Left lung (tissue), 4 donors: ENCODE measurements at regions not wholly inside any gene's neighbourhood (a gene's known extent, or its start where the extent isn't known, plus 50 kb on each side); places are given as distances from the start of the nearest gene placed in this dataset.
"Not testable (repeated sequence)": the region's sequence is repeated elsewhere in the genome, so short reads cannot be mapped to it uniquely, and the experiment has no call there.

Source experiments
- ATAC-seq: fragments of 200-7000 bp; cut with Tn5 transposase; one replicate; pipeline ENCODE4 v1.9.1; 2020; ENCODE audit warnings: moderate library complexity
- DNase-seq, 4 donors: peaks; one replicate each; pipeline ENCODE4 v3.0.0-alpha.2; 2013 to 2020
- H3K27ac ChIP-seq, 2 donors: fragments of 200-600 bp; sonication (generic) in 1 of 2; one replicate each; pipeline versions ENCODE4 v1.5.0 to v1.8.0; 2020 to 2021
- H3K27me3 ChIP-seq, 2 donors: fragments of 200-600 bp; sonication (generic) in 1 of 2; one replicate each; pipeline versions ENCODE4 v1.5.0 to v1.8.0; 2020 to 2021
- H3K36me3 ChIP-seq, 2 donors: fragments of 200-600 bp; sonication (generic) in 1 of 2; one replicate each; pipeline versions ENCODE4 v1.5.0 to v1.8.0; 2020 to 2021
- H3K4me1 ChIP-seq, 2 donors: fragments of 200-600 bp; one replicate each; pipeline ENCODE4 v1.8.0; 2021
- H3K4me3 ChIP-seq, 2 donors: fragments of 200-600 bp; sonication (generic) in 1 of 2; one replicate each; pipeline versions ENCODE4 v1.5.0 to v1.8.0; 2020 to 2021; ENCODE audit warnings: mild to moderate bottlenecking in 1 of 2
- H3K9me3 ChIP-seq, 2 donors: fragments of 200-600 bp; sonication (generic) in 1 of 2; one replicate each; pipeline versions ENCODE4 v1.5.0 to v1.8.0; 2020 to 2021
- CTCF ChIP-seq, 2 donors: fragments of 200-600 bp; sonication (generic) in 1 of 2; IDR thresholded peaks; one replicate each; pipeline versions ENCODE4 v1.5.0 to v1.8.0; 2021; ENCODE audit warnings: antibody characterized with exemption in 2 of 2
- intact Hi-C, 2 donors: fragments of 100-400 bp; cut with DNase I; formaldehyde crosslinking; loops; one replicate each; pipeline versions ENCODE4 v1.11.2 to v1.14.2; 2022
- donor health status: DM: no; HTN: yes; CAD: no.
- donor health status: DM: no; HTN: no; CAD: no.

GRCh38 chr6:6986344-6986743 is 121.4 kb upstream of the RREB1 start:
- intact Hi-C loops = no loop called here
- Histone ChIP-seq H3K9me3 (no peaks in the 10 kb centered on the region), H3K36me3 (no peaks in the 10 kb centered on the region), H3K27me3 (no peaks in the 10 kb centered on the region), H3K27ac (no peak overlapping the region), H3K4me3 (no peak overlapping the region), H3K4me1 (no peaks in the 10 kb centered on the region)
- ATAC-seq (no peak), DNase-seq (no peak)
- TF ChIP-seq CTCF (IDR thresholded peaks at IDR 0.05) = no peak

DNA sequence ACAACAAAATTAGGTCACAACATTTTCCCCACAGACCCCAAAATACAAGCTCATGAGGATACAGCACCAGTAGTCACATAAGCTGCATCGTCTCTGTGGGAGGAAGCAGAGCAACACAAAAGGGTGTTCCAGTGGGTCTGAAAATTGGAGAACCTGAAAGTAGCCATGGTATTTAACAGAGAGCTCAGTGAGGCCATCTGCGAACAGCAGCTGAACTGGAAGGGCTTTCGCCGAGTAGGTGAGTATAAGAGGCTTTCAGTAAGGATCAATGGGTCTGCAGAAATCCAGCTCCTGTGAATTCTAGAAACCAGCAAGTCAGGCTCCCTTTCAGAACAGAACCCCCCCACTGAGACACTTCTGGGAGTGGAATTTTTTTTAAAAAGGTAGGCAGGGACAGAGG is 120.0 kb upstream of the RREB1 start:
- H3K4me1 ChIP-seq = no peaks in the 10 kb centered on the region
- H3K4me3 ChIP-seq = no peak overlapping the region
- no peaks in the 10 kb centered on the region for H3K27me3 ChIP-seq
- H3K27ac ChIP-seq = no peak overlapping the region
- no peak for ATAC-seq
- H3K9me3 ChIP-seq = no peaks in the 10 kb centered on the region
- intact Hi-C loops = no loop called here
- no peaks in the 10 kb centered on the region for H3K36me3 ChIP-seq
- no peak for DNase-seq
- no peak for TF ChIP-seq CTCF (IDR thresholded peaks at IDR 0.05)

DNA sequence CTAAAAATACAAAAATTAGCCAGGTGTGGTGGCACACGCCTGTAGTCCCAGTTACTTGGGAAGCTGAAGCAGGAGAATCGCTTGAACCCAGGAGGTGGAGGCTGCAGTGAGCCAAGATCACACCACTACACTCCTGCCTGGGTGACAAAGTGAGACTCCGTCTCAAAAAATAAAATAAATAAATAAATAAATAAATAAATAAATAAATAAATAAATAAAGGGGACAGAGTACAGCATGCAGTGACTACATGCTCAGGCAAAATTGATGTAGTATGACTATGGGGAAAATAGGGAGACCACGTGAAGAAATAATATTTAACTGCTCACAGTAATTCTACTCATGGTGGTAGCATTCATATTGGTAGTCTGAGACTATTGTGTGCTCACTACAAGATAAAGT is 117.7 kb upstream of the RREB1 start:
- intact Hi-C loops = not testable (repeated sequence)

GRCh38 chr6:6993503-6994237 is 114.1 kb upstream of the RREB1 start:
- H3K27ac ChIP-seq = no peak overlapping the region
- H3K4me3 ChIP-seq = no peak overlapping the region
- H3K27me3 ChIP-seq = no peaks in the 10 kb centered on the region
- intact Hi-C loops = no loop called here
- no peak for DNase-seq
- ATAC-seq = no peak
- no peaks in the 10 kb centered on the region for H3K9me3 ChIP-seq
- TF ChIP-seq CTCF (IDR thresholded peaks at IDR 0.05) = no peak
- H3K36me3 ChIP-seq = no peaks in the 10 kb centered on the region
- peaks cover 0 to 8% of the 10 kb centered on the region in 2 donors for H3K4me1 ChIP-seq

More for the DNA sequence above, 117.7 kb upstream of the RREB1 start:
- not testable (repeated sequence) for H3K4me3 ChIP-seq, DNase-seq, H3K27me3 ChIP-seq, ATAC-seq, H3K4me1 ChIP-seq, H3K27ac ChIP-seq, H3K9me3 ChIP-seq, H3K36me3 ChIP-seq

GRCh38 chr6:6994796-6995195 is 113.0 kb upstream of the RREB1 start:
- peaks cover 0 to 8% of the 10 kb centered on the region in 2 donors for H3K4me1 ChIP-seq
- no peak for TF ChIP-seq CTCF (IDR thresholded peaks at IDR 0.05)
- H3K27me3 ChIP-seq = no peaks in the 10 kb centered on the region
- DNase-seq = no peak
- H3K27ac ChIP-seq = peak overlapping the region in 1 of 2 donors; percentile 55
- H3K4me3 ChIP-seq = no peak overlapping the region
- intact Hi-C loops = no loop called here
- H3K9me3 ChIP-seq = no peaks in the 10 kb centered on the region
- H3K36me3 ChIP-seq = no peaks in the 10 kb centered on the region
- no peak for ATAC-seq

- Histone ChIP-seq H3K36me3 (no peaks in the 10 kb centered on the region), H3K9me3 (no peaks in the 10 kb centered on the region), H3K4me3 (no peak overlapping the region), H3K27me3 (no peaks in the 10 kb centered on the region), H3K4me1 (peaks cover 0 to 8% of the 10 kb centered on the region in 2 donors), H3K27ac (peak overlapping the region in 1 of 2 donors; percentile 55)
- no peak for TF ChIP-seq CTCF (IDR thresholded peaks at IDR 0.05)
- no peak for ATAC-seq
- intact Hi-C loops = no loop called here
- no peak for DNase-seq
These were observed 112.4 kb upstream of the RREB1 start for GRCh38 chr6:6995328-6995727.
